HepG2 (cell line): ENCODE measurements at regions not wholly inside any gene's neighbourhood (a gene's known extent, or its start where the extent isn't known, plus 50 kb on each side); places are given as distances from the start of the nearest gene placed in this dataset.

ENCODE experiments used
- CTCF ChIP-seq: sonication (generic); formaldehyde crosslinking; IDR thresholded peaks from 2 replicates; pipeline ENCODE4 v1.5.0; 2020; ENCODE audit warnings: mild to moderate bottlenecking, missing genetic modification reagents, moderate library complexity
- PHF8 ChIP-seq: sonication (generic); formaldehyde crosslinking; IDR thresholded peaks from 2 replicates; pipeline ENCODE4 v1.5.0; 2020; ENCODE audit warnings: missing genetic modification reagents
- SIN3A ChIP-seq: IDR thresholded peaks from 2 replicates; pipeline ENCODE4 v1.6.1; 2011; ENCODE audit warnings: low read depth, mild to moderate bottlenecking, control low read depth, low read length, borderline replicate concordance
- ZFX ChIP-seq: sonication (generic); formaldehyde crosslinking; IDR thresholded peaks from 2 replicates; pipeline ENCODE4 v1.4.0; 2020; ENCODE audit warnings: mild to moderate bottlenecking, low read depth, missing genetic modification reagents, moderate library complexity
- ZNF382 ChIP-seq: sonication (generic); formaldehyde crosslinking; IDR thresholded peaks from 2 replicates; pipeline ENCODE4 v1.5.0; 2020; ENCODE audit warnings: missing genetic modification reagents, mild to moderate bottlenecking, borderline replicate concordance
- ZNF431 ChIP-seq: sonication (generic); formaldehyde crosslinking; IDR thresholded peaks from 2 replicates; pipeline ENCODE4 v1.9.0; 2022; ENCODE audit warnings: missing genetic modification reagents, low read depth, mild to moderate bottlenecking, borderline replicate concordance

GRCh38 chr13:85312071-85312470 lies 487.1 kb downstream of the SLITRK6 start:
- TF ChIP-seq CTCF (CRISPR knock-in tag) = no peak
- no peak for TF ChIP-seq ZNF382 (CRISPR knock-in tag)
- no peak for TF ChIP-seq SIN3A
- no peak for TF ChIP-seq PHF8 (CRISPR knock-in tag)
- no peak for TF ChIP-seq ZFX (CRISPR knock-in tag)
- TF ChIP-seq ZNF431 (CRISPR knock-in tag) = no peak
